ENCODE measurements at regions not wholly inside any gene's neighbourhood (a gene's known extent, or its start where the extent isn't known, plus 50 kb on each side); places are given as distances from the start of the nearest gene placed in this dataset.

DNA sequence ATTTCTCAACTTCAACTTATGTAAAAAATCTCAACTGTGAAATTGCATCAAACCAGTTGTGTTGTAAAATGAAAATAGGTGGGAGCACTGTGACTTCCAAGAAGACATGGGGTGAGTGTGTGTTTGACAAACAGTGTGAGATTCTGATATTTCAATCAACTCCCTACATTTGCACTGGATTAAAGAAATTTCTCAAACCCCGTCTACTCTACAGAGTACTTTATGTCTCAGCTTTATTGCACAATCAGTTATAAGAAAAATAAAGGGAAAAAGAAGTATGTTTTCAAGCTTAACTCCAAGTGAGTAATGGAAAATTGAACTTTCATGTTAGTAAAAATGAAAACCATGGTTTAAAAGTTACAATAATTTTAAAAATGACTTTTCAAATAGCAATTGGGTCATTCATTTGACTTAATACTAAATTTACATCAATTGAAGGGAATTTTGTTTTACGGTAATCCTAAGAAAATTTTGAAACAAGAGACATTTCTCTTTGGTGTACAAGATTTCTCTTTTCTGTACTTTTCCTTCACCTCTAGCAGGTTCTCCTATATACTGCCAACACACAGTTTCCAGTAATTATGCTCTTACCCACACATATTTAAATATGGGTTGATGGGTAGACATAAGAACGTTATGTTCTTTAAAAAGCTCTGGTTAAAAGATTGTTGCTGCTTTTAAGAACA lies 80.3 kb downstream of the CDO1 start:
- TF ChIP-seq, protein P1, sequence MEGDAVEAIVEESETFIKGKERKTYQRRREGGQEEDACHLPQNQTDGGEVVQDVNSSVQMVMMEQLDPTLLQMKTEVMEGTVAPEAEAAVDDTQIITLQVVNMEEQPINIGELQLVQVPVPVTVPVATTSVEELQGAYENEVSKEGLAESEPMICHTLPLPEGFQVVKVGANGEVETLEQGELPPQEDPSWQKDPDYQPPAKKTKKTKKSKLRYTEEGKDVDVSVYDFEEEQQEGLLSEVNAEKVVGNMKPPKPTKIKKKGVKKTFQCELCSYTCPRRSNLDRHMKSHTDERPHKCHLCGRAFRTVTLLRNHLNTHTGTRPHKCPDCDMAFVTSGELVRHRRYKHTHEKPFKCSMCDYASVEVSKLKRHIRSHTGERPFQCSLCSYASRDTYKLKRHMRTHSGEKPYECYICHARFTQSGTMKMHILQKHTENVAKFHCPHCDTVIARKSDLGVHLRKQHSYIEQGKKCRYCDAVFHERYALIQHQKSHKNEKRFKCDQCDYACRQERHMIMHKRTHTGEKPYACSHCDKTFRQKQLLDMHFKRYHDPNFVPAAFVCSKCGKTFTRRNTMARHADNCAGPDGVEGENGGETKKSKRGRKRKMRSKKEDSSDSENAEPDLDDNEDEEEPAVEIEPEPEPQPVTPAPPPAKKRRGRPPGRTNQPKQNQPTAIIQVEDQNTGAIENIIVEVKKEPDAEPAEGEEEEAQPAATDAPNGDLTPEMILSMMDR (IDR thresholded peaks at IDR 0.05), result no peak
- TF ChIP-seq RFX5 (IDR thresholded peaks at IDR 0.05; ENCODE audit: low read length) (no peak), NFIC (IDR thresholded peaks at IDR 0.05; ENCODE audit: borderline replicate concordance) (no peak), EP300 (IDR thresholded peaks at IDR 0.05; ENCODE audit: borderline replicate concordance in 1 of 2, low read depth in 1 of 2, low read length in 1 of 2) (no peak), SMC3 (IDR thresholded peaks at IDR 0.05; ENCODE audit: low read depth, low read length) (no peak), EZH2phosphoT487 (IDR thresholded peaks at IDR 0.05; ENCODE audit: borderline replicate concordance, low read depth) (no peak), TCF12 (IDR thresholded peaks at IDR 0.05) (no peak), GATA2 (CRISPR knock-in tag; IDR thresholded peaks at IDR 0.05) (no peak)
- TF ChIP-seq, protein P2, sequence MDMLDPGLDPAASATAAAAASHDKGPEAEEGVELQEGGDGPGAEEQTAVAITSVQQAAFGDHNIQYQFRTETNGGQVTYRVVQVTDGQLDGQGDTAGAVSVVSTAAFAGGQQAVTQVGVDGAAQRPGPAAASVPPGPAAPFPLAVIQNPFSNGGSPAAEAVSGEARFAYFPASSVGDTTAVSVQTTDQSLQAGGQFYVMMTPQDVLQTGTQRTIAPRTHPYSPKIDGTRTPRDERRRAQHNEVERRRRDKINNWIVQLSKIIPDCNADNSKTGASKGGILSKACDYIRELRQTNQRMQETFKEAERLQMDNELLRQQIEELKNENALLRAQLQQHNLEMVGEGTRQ (IDR thresholded peaks at IDR 0.05; ENCODE audit: borderline replicate concordance, low read depth, low read length), result no peak
- TF ChIP-seq, protein P3, sequence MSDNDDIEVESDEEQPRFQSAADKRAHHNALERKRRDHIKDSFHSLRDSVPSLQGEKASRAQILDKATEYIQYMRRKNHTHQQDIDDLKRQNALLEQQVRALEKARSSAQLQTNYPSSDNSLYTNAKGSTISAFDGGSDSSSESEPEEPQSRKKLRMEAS (IDR thresholded peaks at IDR 0.05; ENCODE audit: low read depth), result no peak
